ENCODE measurements at regions not wholly inside any gene's neighbourhood (a gene's known extent, or its start where the extent isn't known, plus 50 kb on each side); places are given as distances from the start of the nearest gene placed in this dataset.

DNA sequence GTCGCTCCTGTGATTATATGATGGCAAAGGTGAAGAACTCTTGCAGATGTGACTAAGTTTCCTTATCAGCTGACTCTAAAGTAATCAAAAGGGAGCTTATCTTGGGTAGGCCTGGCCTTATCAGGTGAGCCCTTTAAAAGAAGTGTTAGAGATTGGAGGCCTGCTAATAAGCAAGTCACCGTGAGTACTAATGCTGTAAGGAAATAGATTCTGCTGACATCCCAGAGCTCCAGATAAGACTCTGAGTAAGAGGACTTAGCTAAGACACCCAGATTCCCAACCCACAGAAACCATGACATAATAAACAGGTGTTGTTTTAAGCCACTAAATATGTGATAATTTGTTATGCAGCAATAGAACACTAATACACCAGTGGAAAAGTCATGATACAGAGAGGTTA, 99.9 kb upstream of the FAM20A start:
- DNase-seq (ENCODE audit: insufficient read length, low spot score) (no peak), FAIRE-seq (no peak)
- TF ChIP-seq, protein P1, sequence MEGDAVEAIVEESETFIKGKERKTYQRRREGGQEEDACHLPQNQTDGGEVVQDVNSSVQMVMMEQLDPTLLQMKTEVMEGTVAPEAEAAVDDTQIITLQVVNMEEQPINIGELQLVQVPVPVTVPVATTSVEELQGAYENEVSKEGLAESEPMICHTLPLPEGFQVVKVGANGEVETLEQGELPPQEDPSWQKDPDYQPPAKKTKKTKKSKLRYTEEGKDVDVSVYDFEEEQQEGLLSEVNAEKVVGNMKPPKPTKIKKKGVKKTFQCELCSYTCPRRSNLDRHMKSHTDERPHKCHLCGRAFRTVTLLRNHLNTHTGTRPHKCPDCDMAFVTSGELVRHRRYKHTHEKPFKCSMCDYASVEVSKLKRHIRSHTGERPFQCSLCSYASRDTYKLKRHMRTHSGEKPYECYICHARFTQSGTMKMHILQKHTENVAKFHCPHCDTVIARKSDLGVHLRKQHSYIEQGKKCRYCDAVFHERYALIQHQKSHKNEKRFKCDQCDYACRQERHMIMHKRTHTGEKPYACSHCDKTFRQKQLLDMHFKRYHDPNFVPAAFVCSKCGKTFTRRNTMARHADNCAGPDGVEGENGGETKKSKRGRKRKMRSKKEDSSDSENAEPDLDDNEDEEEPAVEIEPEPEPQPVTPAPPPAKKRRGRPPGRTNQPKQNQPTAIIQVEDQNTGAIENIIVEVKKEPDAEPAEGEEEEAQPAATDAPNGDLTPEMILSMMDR (IDR thresholded peaks at IDR 0.05; ENCODE audit: insufficient read depth, missing control alignments) = no peak

DNA sequence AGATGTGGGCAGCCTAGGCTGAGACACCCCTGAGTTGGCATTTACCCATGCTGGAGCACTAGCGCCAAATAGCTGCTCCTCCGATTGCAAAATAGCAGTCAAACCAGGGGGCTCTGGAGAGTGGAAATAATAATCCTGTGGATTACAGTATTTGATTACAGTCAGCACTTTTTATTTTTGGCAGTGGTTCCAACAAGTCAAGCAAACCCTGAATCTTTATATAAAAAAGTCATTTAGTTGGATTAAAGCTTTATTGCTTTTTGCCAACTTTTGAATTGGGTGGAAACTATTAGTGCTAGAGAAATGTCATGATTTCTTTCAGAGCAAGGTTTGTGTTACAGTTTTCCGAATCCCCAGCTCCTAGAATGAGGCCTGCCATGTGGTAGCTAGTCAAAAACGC, 99.3 kb upstream of the FAM20A start:
- FAIRE-seq (no peak), DNase-seq (ENCODE audit: insufficient read length, low spot score) (no peak)
- TF ChIP-seq, protein P1 (IDR thresholded peaks at IDR 0.05; ENCODE audit: insufficient read depth, missing control alignments) = no peak

DNA sequence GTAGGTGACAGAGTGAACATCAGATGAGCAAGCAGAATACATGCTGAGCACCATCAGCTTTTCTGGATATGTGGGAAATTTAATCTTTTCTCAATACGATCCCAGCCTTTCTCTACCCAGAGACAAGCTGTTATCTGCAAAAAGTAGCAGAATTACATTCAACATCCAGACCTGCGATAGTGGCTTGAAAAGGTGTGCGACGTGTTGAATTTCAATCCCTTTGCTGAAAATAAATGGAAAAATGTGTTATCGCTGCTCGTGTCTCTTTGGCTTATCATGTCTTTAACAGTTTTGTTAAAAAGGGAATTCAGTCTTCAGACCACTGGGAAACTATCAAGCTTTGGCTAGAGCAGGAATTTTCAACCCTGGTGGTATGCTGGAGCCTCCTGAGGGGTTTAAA, 98.8 kb upstream of the FAM20A start:
- TF ChIP-seq, protein P1 (IDR thresholded peaks at IDR 0.05; ENCODE audit: insufficient read depth, missing control alignments) = no peak
- FAIRE-seq (no peak), DNase-seq (ENCODE audit: insufficient read length, low spot score) (no peak)

- no peak for DNase-seq (ENCODE audit: insufficient read length, low spot score)
- FAIRE-seq = no peak
These were observed 97.6 kb upstream of the FAM20A start for GRCh38 chr17:68698746-68699145.

GRCh38 chr17:68697850-68698361, 96.7 kb upstream of the FAM20A start:
- FAIRE-seq (no peak), DNase-seq (ENCODE audit: insufficient read length, low spot score) (no peak)
- TF ChIP-seq, protein P1 (IDR thresholded peaks at IDR 0.05; ENCODE audit: insufficient read depth, missing control alignments) = no peak

More at GRCh38 chr17:68698746-68699145, 97.6 kb upstream of the FAM20A start:
- TF ChIP-seq, protein P1 (IDR thresholded peaks at IDR 0.05; ENCODE audit: insufficient read depth, missing control alignments) = no peak

GRCh38 chr17:68695659-68696058, 94.5 kb upstream of the FAM20A start:
- no peak for FAIRE-seq
- no peak for DNase-seq (ENCODE audit: insufficient read length, low spot score)
- TF ChIP-seq, protein P1 (IDR thresholded peaks at IDR 0.05; ENCODE audit: insufficient read depth, missing control alignments) = no peak

DNA sequence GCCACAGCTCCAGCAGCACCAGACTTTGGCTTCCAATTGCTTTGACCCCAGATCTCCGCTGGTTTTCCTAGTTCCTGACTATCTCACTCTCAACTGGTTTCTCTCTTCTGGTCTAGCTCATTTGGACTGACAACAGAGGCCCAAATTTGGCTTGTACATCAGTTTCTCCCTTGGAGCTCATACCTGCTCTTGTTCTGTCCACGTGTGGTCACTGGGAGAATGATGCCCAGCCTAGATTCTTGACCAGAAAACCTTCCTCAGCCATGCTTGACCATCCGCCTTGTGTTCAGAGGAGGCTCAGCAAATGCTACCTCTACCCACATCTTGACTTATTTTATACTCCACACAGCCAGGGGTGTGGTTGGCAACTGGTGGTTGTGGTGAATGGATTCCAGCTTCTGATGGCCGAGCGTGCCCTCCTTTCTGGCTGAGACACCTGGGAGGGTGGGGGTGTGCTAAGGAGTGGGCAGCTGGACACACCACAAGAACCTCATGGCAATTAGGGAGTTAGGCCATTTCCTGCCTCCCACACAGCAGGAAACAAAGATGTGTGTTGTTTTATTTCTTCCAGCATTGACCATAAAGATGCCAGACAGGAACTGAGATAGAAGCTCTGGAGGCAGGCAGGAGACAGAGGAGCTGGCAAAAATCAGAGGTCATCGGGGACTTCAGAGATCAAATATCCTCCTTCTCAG, 93.8 kb upstream of the FAM20A start:
- DNase-seq (ENCODE audit: insufficient read length, low spot score) (no peak), FAIRE-seq (no peak)
- TF ChIP-seq, protein P1 (IDR thresholded peaks at IDR 0.05; ENCODE audit: insufficient read depth, missing control alignments) = no peak
